HG03175 (cell line): ENCODE measurements at regions not wholly inside any gene's neighbourhood (a gene's known extent, or its start where the extent isn't known, plus 50 kb on each side); places are given as distances from the start of the nearest gene placed in this dataset.

ENCODE experiments used
- ATAC-seq: cut with Tn5 transposase; IDR thresholded peaks from one replicate; pipeline ENCODE4 v1.9.1; 2021; ENCODE audit warnings: mild to moderate bottlenecking, moderate library complexity; ENCODE audit not compliant: unreplicated experiment

GRCh38 chr2:238558456-238559099, 131.9 kb downstream of the ASB1 start:
- ATAC-seq, result no peak

GRCh38 chr2:238560234-238560633, 133.5 kb downstream of the ASB1 start:
- no peak for ATAC-seq

GRCh38 chr2:238561230-238561629, 134.5 kb downstream of the ASB1 start:
- no peak for ATAC-seq

- no peak for ATAC-seq
These were observed 135.7 kb downstream of the ASB1 start for GRCh38 chr2:238562446-238562845.

GRCh38 chr2:238563551-238563950, 136.8 kb downstream of the ASB1 start:
- ATAC-seq, result no peak

- no peak for ATAC-seq
These were observed 137.7 kb downstream of the ASB1 start for GRCh38 chr2:238564286-238564920.

- ATAC-seq, result no peak
These were observed 138.3 kb downstream of the ASB1 start for GRCh38 chr2:238565031-238565430.

- ATAC-seq, result no peak
These were observed 139.4 kb downstream of the ASB1 start for GRCh38 chr2:238566001-238566645.

GRCh38 chr2:238567067-238567855, 140.5 kb downstream of the ASB1 start:
- ATAC-seq, result no peak

- no peak for ATAC-seq
These were observed 141.3 kb downstream of the ASB1 start for GRCh38 chr2:238567996-238568395.

- no peak for ATAC-seq
These were observed 142.0 kb downstream of the ASB1 start for GRCh38 chr2:238568455-238569440.

GRCh38 chr2:238569507-238570195, 142.9 kb downstream of the ASB1 start:
- ATAC-seq, result no peak

GRCh38 chr2:238570391-238570790, 143.7 kb downstream of the ASB1 start:
- no peak for ATAC-seq

- no peak for ATAC-seq
These were observed 144.2 kb downstream of the ASB1 start for GRCh38 chr2:238570926-238571325.

- no peak for ATAC-seq
These were observed 145.1 kb downstream of the ASB1 start for GRCh38 chr2:238571661-238572372.

GRCh38 chr2:238573065-238573778, 146.5 kb downstream of the ASB1 start:
- ATAC-seq, result peak; percentile 58

- no peak for ATAC-seq
These were observed 147.2 kb downstream of the ASB1 start for GRCh38 chr2:238573916-238574315.

GRCh38 chr2:238574490-238575271, 148.0 kb downstream of the ASB1 start:
- no peak for ATAC-seq
